Neural cell (in vitro differentiated cells): ENCODE measurements at regions not wholly inside any gene's neighbourhood (a gene's known extent, or its start where the extent isn't known, plus 50 kb on each side); places are given as distances from the start of the nearest gene placed in this dataset.

ENCODE experiments used
- H2AFZ ChIP-seq: fragments of 200-600, 300-800 bp; sonication (generic), shearing (Covaris generic); 2 replicates; pipeline ENCODE4 v1.6.0; 2014; ENCODE audit warnings: low read depth, mild to moderate bottlenecking, antibody characterized with exemption, low read length, moderate library complexity
- H3F3A ChIP-seq: fragments of 200-600 bp; shearing (Covaris generic); 2 replicates; pipeline ENCODE4 v1.6.1; 2016; ENCODE audit warnings: mild to moderate bottlenecking, moderate library complexity, mixed read lengths, antibody characterized with exemption, low read length; ENCODE audit not compliant: insufficient read depth, poor library complexity, severe bottlenecking
- H3K27ac ChIP-seq: fragments of 200-600, 300-800 bp; sonication (generic), shearing (Covaris generic); 2 replicates; pipeline ENCODE4 v1.5.1; 2014; ENCODE audit warnings: mild to moderate bottlenecking, low read length, moderate library complexity
- H3K27me3 ChIP-seq: fragments of 300-800, 200-600 bp; sonication (generic), shearing (Covaris generic); 2 replicates; pipeline ENCODE4 v1.6.0; 2014; ENCODE audit warnings: mild to moderate bottlenecking, low read depth, low read length, moderate library complexity; ENCODE audit not compliant: insufficient read depth
- H3K36me3 ChIP-seq: fragments of 300-800, 200-600 bp; sonication (generic), shearing (Covaris generic); 2 replicates; pipeline ENCODE4 v1.5.1; 2014; ENCODE audit warnings: mild to moderate bottlenecking, antibody characterized with exemption, low read length, moderate library complexity; ENCODE audit not compliant: insufficient read depth
- H3K4me2 ChIP-seq: fragments of 300-800, 200-600 bp; sonication (generic), shearing (Covaris generic); 2 replicates; pipeline ENCODE4 v1.6.0; 2014; ENCODE audit warnings: mild to moderate bottlenecking, low read length
- H3K4me3 ChIP-seq: fragments of 300-800, 200-600 bp; sonication (generic), shearing (Covaris generic); 2 replicates; pipeline ENCODE4 v1.5.1; 2014; ENCODE audit warnings: mild to moderate bottlenecking, low read length, moderate library complexity
- H3K79me2 ChIP-seq: fragments of 200-600 bp; shearing (Covaris generic); replicated peaks from 2 replicates; pipeline ENCODE4 v1.6.0; 2014; ENCODE audit warnings: mild to moderate bottlenecking, low read length, moderate library complexity; ENCODE audit not compliant: insufficient read depth
- H3K9ac ChIP-seq: fragments of 300-800, 200-600 bp; sonication (generic), shearing (Covaris generic); 2 replicates; pipeline ENCODE4 v1.6.1; 2016; ENCODE audit warnings: mild to moderate bottlenecking, low read length, mixed read lengths
- H3K9me2 ChIP-seq: fragments of 200-600 bp; shearing (Covaris generic); 2 replicates; pipeline ENCODE4 v1.6.1; 2016; ENCODE audit warnings: mild to moderate bottlenecking, low read length, mixed read lengths; ENCODE audit not compliant: insufficient read depth
- H3K9me3 ChIP-seq: fragments of 200-600, 300-800 bp; sonication (generic), shearing (Covaris generic); 2 replicates; pipeline ENCODE4 v1.6.1; 2016; ENCODE audit warnings: mild to moderate bottlenecking, mixed run types, low read length, moderate library complexity, mixed read lengths
- H4K20me1 ChIP-seq: fragments of 200-600 bp; shearing (Covaris generic); 2 replicates; pipeline ENCODE4 v1.6.1; 2016; ENCODE audit warnings: mild to moderate bottlenecking, mixed run types; ENCODE audit not compliant: insufficient read depth
- CTCF ChIP-seq: fragments of 450-650 bp; IDR thresholded peaks from 2 replicates; pipeline ENCODE4 v1.5.1; 2014; ENCODE audit warnings: antibody characterized with exemption, mild to moderate bottlenecking, moderate library complexity; ENCODE audit not compliant: poor library complexity, severe bottlenecking
- EP300 ChIP-seq: fragments of 450-650 bp; conservative IDR thresholded peaks from 2 replicates; pipeline ENCODE4 v1.6.1; 2014; ENCODE audit warnings: antibody characterized with exemption, mild to moderate bottlenecking, moderate library complexity; ENCODE audit not compliant: poor library complexity, severe bottlenecking
- EZH2 ChIP-seq: fragments of 200-600, 300-800 bp; shearing (Covaris generic), sonication (generic); IDR thresholded peaks from 2 replicates; pipeline ENCODE4 v1.6.1; 2014; ENCODE audit warnings: antibody characterized with exemption, low read length, borderline replicate concordance, mild to moderate bottlenecking; ENCODE audit not compliant: insufficient read depth, poor library complexity, severe bottlenecking
- MXI1 ChIP-seq: fragments of 450-650 bp; conservative IDR thresholded peaks from 2 replicates; pipeline ENCODE4 v1.6.1; 2014; ENCODE audit warnings: antibody characterized with exemption, mild to moderate bottlenecking; ENCODE audit not compliant: poor library complexity, severe bottlenecking
- POLR2AphosphoS5 ChIP-seq: IDR thresholded peaks from 2 replicates; pipeline ENCODE4 v1.6.1; 2012
- RAD21 ChIP-seq: fragments of 450-650 bp; conservative IDR thresholded peaks from 2 replicates; pipeline ENCODE4 v1.6.1; 2014; ENCODE audit warnings: antibody characterized with exemption, mild to moderate bottlenecking, moderate library complexity
- REST ChIP-seq: IDR thresholded peaks from 2 replicates; pipeline ENCODE4 v1.6.1; 2012; ENCODE audit warnings: borderline replicate concordance
- SMC3 ChIP-seq: fragments of 450-650 bp; conservative IDR thresholded peaks from 2 replicates; pipeline ENCODE4 v1.6.1; 2014; ENCODE audit warnings: antibody characterized with exemption, mild to moderate bottlenecking, moderate library complexity; ENCODE audit not compliant: poor library complexity
- TAF1 ChIP-seq: IDR thresholded peaks from 2 replicates; pipeline ENCODE4 v1.6.1; 2012; ENCODE audit warnings: low read depth

GRCh38 chr1:105459759-105460158 lies 1596.7 kb upstream of the PRMT6 start:
- TF ChIP-seq TAF1 (no peak), CTCF (no peak), RAD21 (no peak), SMC3 (no peak), EZH2 (no peak), EP300 (no peak), MXI1 (no peak), REST (no peak), POLR2AphosphoS5 (no peak)
- no peaks in the 10 kb centered on the region for H3F3A ChIP-seq
- H3K9me2 ChIP-seq: no peaks in the 10 kb centered on the region
- no peak overlapping the region for H3K27ac ChIP-seq
- no peak overlapping the region for H3K9ac ChIP-seq
- no peak overlapping the region for H3K4me2 ChIP-seq
- no peaks in the 10 kb centered on the region for H3K27me3 ChIP-seq
- H2AFZ ChIP-seq: no peak overlapping the region
- H3K79me2 ChIP-seq: no peaks in the 10 kb centered on the region
- no peaks in the 10 kb centered on the region for H3K9me3 ChIP-seq
- no peak overlapping the region for H3K4me3 ChIP-seq
- no peaks in the 10 kb centered on the region for H4K20me1 ChIP-seq
- no peaks in the 10 kb centered on the region for H3K36me3 ChIP-seq

GRCh38 chr1:105462308-105462707 lies 1594.2 kb upstream of the PRMT6 start:
- H4K20me1 ChIP-seq: no peaks in the 10 kb centered on the region
- TF ChIP-seq EZH2 (no peak), EP300 (no peak), POLR2AphosphoS5 (no peak), CTCF (no peak), MXI1 (no peak), TAF1 (no peak), REST (no peak), SMC3 (no peak)
- no peak overlapping the region for H3K4me3 ChIP-seq
- H3F3A ChIP-seq: no peaks in the 10 kb centered on the region
- no peak overlapping the region for H3K27ac ChIP-seq
- H3K9me2 ChIP-seq: no peaks in the 10 kb centered on the region
- no peaks in the 10 kb centered on the region for H3K9me3 ChIP-seq
- no peaks in the 10 kb centered on the region for H3K27me3 ChIP-seq
- H3K36me3 ChIP-seq: no peaks in the 10 kb centered on the region
- no peak overlapping the region for H3K4me2 ChIP-seq
- H3K79me2 ChIP-seq: no peaks in the 10 kb centered on the region
- no peak overlapping the region for H2AFZ ChIP-seq
- H3K9ac ChIP-seq: no peak overlapping the region
